SK-N-SH treated with all-trans-retinoic acid at 6 μM for 48 hours (cell line): ENCODE measurements at regions not wholly inside any gene's neighbourhood (a gene's known extent, or its start where the extent isn't known, plus 50 kb on each side); places are given as distances from the start of the nearest gene placed in this dataset.

Source experiments
- ARNTL ChIP-seq: fragments of 450-650 bp; formaldehyde crosslinking; IDR thresholded peaks from 2 replicates; pipeline ENCODE4 v1.5.0; 2020; ENCODE audit warnings: low read depth, mild to moderate bottlenecking, moderate library complexity, borderline replicate concordance
- CREB5 ChIP-seq: fragments of 250-450 bp; sonication (Bioruptor Pico); IDR thresholded peaks from 2 replicates; pipeline ENCODE4 v1.5.1; 2020; ENCODE audit warnings: low read depth, mild to moderate bottlenecking, moderate library complexity
- CSRNP3 ChIP-seq: fragments of 250-450 bp; sonication (Bioruptor Pico); IDR thresholded peaks from 2 replicates; pipeline ENCODE4 v1.5.1; 2021; ENCODE audit warnings: mild to moderate bottlenecking, moderate library complexity
- ESRRG ChIP-seq: fragments of 250-450 bp; sonication (Bioruptor Pico); IDR thresholded peaks from 2 replicates; pipeline ENCODE4 v1.6.1; 2021; ENCODE audit warnings: mild to moderate bottlenecking
- GLIS3 ChIP-seq: fragments of 250-450 bp; sonication (Bioruptor Pico); IDR thresholded peaks from 2 replicates; pipeline ENCODE4 v1.5.0; 2020; ENCODE audit warnings: mild to moderate bottlenecking, moderate library complexity
- RARB ChIP-seq: fragments of 250-450 bp; sonication (Bioruptor Pico); IDR thresholded peaks from 2 replicates; pipeline ENCODE4 v1.8.0; 2021; ENCODE audit warnings: mild to moderate bottlenecking, moderate library complexity
- SNAI2 ChIP-seq: fragments of 250-450 bp; sonication (Bioruptor Pico); IDR thresholded peaks from 2 replicates; pipeline ENCODE4 v1.5.0; 2020; ENCODE audit warnings: mild to moderate bottlenecking, moderate library complexity
- TCF4 ChIP-seq: fragments of 250-450 bp; sonication (Bioruptor Pico); IDR thresholded peaks from 2 replicates; pipeline ENCODE4 v1.8.0; 2021; ENCODE audit warnings: mild to moderate bottlenecking, moderate library complexity, borderline replicate concordance
- ZFP3 ChIP-seq: fragments of 250-450 bp; sonication (Bioruptor Pico); IDR thresholded peaks from 2 replicates; pipeline ENCODE4 v1.5.0; 2020; ENCODE audit warnings: mild to moderate bottlenecking, moderate library complexity
- ZFP30 ChIP-seq: fragments of 450-650 bp; formaldehyde crosslinking; IDR thresholded peaks from 2 replicates; pipeline ENCODE4 v1.5.0; 2022; ENCODE audit warnings: mild to moderate bottlenecking, moderate library complexity
- ZNF565 ChIP-seq: fragments of 450-650 bp; formaldehyde crosslinking; conservative IDR thresholded peaks from 2 replicates; pipeline ENCODE4 v1.5.0; 2020; ENCODE audit warnings: low read depth, mild to moderate bottlenecking, moderate library complexity
- ZNF8 ChIP-seq: fragments of 450-650 bp; formaldehyde crosslinking; IDR thresholded peaks from 2 replicates; pipeline ENCODE4 v1.5.0; 2020; ENCODE audit warnings: mild to moderate bottlenecking, moderate library complexity
- TF ChIP-seq, protein P1 (sequence below): fragments of 250-450 bp; sonication (Bioruptor Pico); IDR thresholded peaks from 2 replicates; pipeline ENCODE4 v1.8.0; 2020; ENCODE audit warnings: mild to moderate bottlenecking, moderate library complexity, borderline replicate concordance
- TF ChIP-seq, protein P2 (sequence below): fragments of 250-450 bp; sonication (Bioruptor Pico); IDR thresholded peaks from 2 replicates; pipeline ENCODE4 v1.5.0; 2020; ENCODE audit warnings: mild to moderate bottlenecking, moderate library complexity

DNA sequence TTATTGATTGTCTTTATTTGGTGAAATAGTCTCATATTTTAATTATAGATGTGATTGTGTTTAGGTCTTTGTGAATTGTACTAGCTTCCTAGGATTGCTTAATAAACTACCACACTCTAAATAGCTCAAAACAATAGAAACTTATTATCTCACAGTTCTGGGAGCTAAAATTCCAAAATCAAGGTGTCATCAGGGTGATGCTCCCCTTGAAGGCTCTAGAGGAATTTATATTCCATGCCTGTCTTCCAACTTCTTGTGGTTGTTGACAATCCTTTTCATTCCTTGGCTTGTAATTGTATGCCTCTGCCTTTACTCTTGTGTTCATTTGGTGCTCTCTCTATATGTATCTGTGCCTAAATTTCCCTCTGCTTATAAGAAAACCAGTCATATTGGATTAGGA is 155.3 kb upstream of the AKR1E2 start:
- TF ChIP-seq TCF4 (no peak), ESRRG (CRISPR knock-in tag) (no peak), RARB (no peak), ZFP3 (CRISPR knock-in tag) (no peak), CREB5 (CRISPR knock-in tag) (no peak), ZFP30 (CRISPR knock-in tag) (no peak), GLIS3 (no peak), ARNTL (CRISPR knock-in tag) (no peak), ZNF565 (CRISPR knock-in tag) (no peak), ZNF8 (CRISPR knock-in tag) (no peak), SNAI2 (no peak), CSRNP3 (CRISPR knock-in tag) (no peak)
- TF ChIP-seq, protein P1, sequence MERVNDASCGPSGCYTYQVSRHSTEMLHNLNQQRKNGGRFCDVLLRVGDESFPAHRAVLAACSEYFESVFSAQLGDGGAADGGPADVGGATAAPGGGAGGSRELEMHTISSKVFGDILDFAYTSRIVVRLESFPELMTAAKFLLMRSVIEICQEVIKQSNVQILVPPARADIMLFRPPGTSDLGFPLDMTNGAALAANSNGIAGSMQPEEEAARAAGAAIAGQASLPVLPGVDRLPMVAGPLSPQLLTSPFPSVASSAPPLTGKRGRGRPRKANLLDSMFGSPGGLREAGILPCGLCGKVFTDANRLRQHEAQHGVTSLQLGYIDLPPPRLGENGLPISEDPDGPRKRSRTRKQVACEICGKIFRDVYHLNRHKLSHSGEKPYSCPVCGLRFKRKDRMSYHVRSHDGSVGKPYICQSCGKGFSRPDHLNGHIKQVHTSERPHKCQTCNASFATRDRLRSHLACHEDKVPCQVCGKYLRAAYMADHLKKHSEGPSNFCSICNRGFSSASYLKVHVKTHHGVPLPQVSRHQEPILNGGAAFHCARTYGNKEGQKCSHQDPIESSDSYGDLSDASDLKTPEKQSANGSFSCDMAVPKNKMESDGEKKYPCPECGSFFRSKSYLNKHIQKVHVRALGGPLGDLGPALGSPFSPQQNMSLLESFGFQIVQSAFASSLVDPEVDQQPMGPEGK (CRISPR knock-in tag): no peak
- TF ChIP-seq, protein P2, sequence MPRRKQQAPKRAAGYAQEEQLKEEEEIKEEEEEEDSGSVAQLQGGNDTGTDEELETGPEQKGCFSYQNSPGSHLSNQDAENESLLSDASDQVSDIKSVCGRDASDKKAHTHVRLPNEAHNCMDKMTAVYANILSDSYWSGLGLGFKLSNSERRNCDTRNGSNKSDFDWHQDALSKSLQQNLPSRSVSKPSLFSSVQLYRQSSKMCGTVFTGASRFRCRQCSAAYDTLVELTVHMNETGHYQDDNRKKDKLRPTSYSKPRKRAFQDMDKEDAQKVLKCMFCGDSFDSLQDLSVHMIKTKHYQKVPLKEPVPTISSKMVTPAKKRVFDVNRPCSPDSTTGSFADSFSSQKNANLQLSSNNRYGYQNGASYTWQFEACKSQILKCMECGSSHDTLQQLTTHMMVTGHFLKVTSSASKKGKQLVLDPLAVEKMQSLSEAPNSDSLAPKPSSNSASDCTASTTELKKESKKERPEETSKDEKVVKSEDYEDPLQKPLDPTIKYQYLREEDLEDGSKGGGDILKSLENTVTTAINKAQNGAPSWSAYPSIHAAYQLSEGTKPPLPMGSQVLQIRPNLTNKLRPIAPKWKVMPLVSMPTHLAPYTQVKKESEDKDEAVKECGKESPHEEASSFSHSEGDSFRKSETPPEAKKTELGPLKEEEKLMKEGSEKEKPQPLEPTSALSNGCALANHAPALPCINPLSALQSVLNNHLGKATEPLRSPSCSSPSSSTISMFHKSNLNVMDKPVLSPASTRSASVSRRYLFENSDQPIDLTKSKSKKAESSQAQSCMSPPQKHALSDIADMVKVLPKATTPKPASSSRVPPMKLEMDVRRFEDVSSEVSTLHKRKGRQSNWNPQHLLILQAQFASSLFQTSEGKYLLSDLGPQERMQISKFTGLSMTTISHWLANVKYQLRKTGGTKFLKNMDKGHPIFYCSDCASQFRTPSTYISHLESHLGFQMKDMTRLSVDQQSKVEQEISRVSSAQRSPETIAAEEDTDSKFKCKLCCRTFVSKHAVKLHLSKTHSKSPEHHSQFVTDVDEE (CRISPR knock-in tag): no peak
